GM18517 (cell line): ENCODE measurements at regions not wholly inside any gene's neighbourhood (a gene's known extent, or its start where the extent isn't known, plus 50 kb on each side); places are given as distances from the start of the nearest gene placed in this dataset.
"Not testable (repeated sequence)": the region's sequence is repeated elsewhere in the genome, so short reads cannot be mapped to it uniquely, and the experiment has no call there.

ENCODE experiments used
- ATAC-seq: cut with Tn5 transposase; IDR thresholded peaks from one replicate; pipeline ENCODE4 v1.9.1; 2021; ENCODE audit warnings: mild to moderate bottlenecking, moderate library complexity; ENCODE audit not compliant: unreplicated experiment

GRCh38 chr4:187613089-187613839 is 382.3 kb upstream of the ZFP42 start:
- ATAC-seq: no peak

- no peak for ATAC-seq
Observed at GRCh38 chr4:187615972-187616371, 379.6 kb upstream of the ZFP42 start.

- ATAC-seq: no peak
Observed at GRCh38 chr4:187617113-187617512, 378.5 kb upstream of the ZFP42 start.

GRCh38 chr4:187618701-187619281 is 376.8 kb upstream of the ZFP42 start:
- no peak for ATAC-seq

- ATAC-seq: no peak
Observed at GRCh38 chr4:187619319-187619718, 376.3 kb upstream of the ZFP42 start.

GRCh38 chr4:187632260-187632995 is 363.1 kb upstream of the ZFP42 start:
- ATAC-seq: no peak

- no peak for ATAC-seq
Observed at GRCh38 chr4:187633245-187633644, 362.3 kb upstream of the ZFP42 start.

GRCh38 chr4:187656959-187657358 is 338.6 kb upstream of the ZFP42 start:
- no peak for ATAC-seq

GRCh38 chr4:187663076-187663475 is 332.5 kb upstream of the ZFP42 start:
- ATAC-seq: no peak

GRCh38 chr4:187664011-187664410 is 331.6 kb upstream of the ZFP42 start:
- no peak for ATAC-seq

- no peak for ATAC-seq
Observed at GRCh38 chr4:187665086-187665485, 330.5 kb upstream of the ZFP42 start.

- no peak for ATAC-seq
Observed at GRCh38 chr4:187666034-187666433, 329.5 kb upstream of the ZFP42 start.

- no peak for ATAC-seq
Observed at GRCh38 chr4:187666697-187667494, 328.7 kb upstream of the ZFP42 start.

GRCh38 chr4:187668526-187669082 is 327.0 kb upstream of the ZFP42 start:
- no peak for ATAC-seq

- ATAC-seq: not testable (repeated sequence)
Observed at GRCh38 chr4:187671521-187671920, 324.1 kb upstream of the ZFP42 start.

- ATAC-seq: not testable (repeated sequence)
Observed at GRCh38 chr4:187671958-187672357, 323.6 kb upstream of the ZFP42 start.

- ATAC-seq: not testable (repeated sequence)
Observed at GRCh38 chr4:187672526-187672925, 323.0 kb upstream of the ZFP42 start.

GRCh38 chr4:187679450-187679849 is 316.1 kb upstream of the ZFP42 start:
- ATAC-seq: no peak

GRCh38 chr4:187685247-187685646 is 310.3 kb upstream of the ZFP42 start:
- no peak for ATAC-seq

GRCh38 chr4:187687697-187688096 is 307.9 kb upstream of the ZFP42 start:
- ATAC-seq: no peak

- ATAC-seq: no peak
Observed at GRCh38 chr4:187692626-187693025, 302.9 kb upstream of the ZFP42 start.
